Thoracic aorta (tissue), 2 donors: ENCODE measurements at regions not wholly inside any gene's neighbourhood (a gene's known extent, or its start where the extent isn't known, plus 50 kb on each side); places are given as distances from the start of the nearest gene placed in this dataset.

Experiments used
- ATAC-seq: fragments of 150-250 bp; one replicate; pipeline ENCODE4 v1.8.0; 2017; ENCODE audit warnings: low read depth; ENCODE audit not compliant: insufficient number of reproducible peaks, low FRiP score
- DNase-seq: peaks from one replicate; pipeline ENCODE4 v3.0.0-alpha.2; 2020; ENCODE audit warnings: low spot score
- H3K27ac ChIP-seq, 2 donors: fragments of 200-600 bp; sonication (generic); 1 replicate in 1 of 2; 2 replicates in 1 of 2; pipeline ENCODE4 v1.5.1; 2016; ENCODE audit warnings: mild to moderate bottlenecking in 2 of 2, moderate library complexity in 2 of 2
- H3K27me3 ChIP-seq: fragments of 200-600 bp; sonication (generic); replicated peaks from 2 replicates; pipeline ENCODE4 v1.6.0; 2016; ENCODE audit warnings: mild to moderate bottlenecking; ENCODE audit not compliant: insufficient read depth
- H3K36me3 ChIP-seq: fragments of 200-600 bp; sonication (generic); one replicate; pipeline ENCODE4 v1.5.1; 2016
- H3K4me1 ChIP-seq, 2 donors: fragments of 200-600 bp; sonication (generic); 1 replicate in 1 of 2; 2 replicates in 1 of 2; pipeline versions ENCODE4 v1.5.1 to v1.6.0; 2016; ENCODE audit warnings: low read depth in 2 of 2, mild to moderate bottlenecking in 1 of 2; ENCODE audit not compliant: control insufficient read depth in 1 of 2
- H3K4me3 ChIP-seq: fragments of 200-600 bp; sonication (generic); 2 replicates; pipeline ENCODE4 v1.5.1; 2016; ENCODE audit warnings: mild to moderate bottlenecking
- H3K9me3 ChIP-seq: fragments of 200-600 bp; sonication (generic); 2 replicates; pipeline ENCODE4 v1.5.1; 2016
- CTCF ChIP-seq: fragments of 200-600 bp; sonication (generic); IDR thresholded peaks from one replicate; pipeline ENCODE4 v1.5.1; 2019; ENCODE audit warnings: antibody characterized with exemption

GRCh38 chr20:22450537-22450936 lies 133.8 kb downstream of the FOXA2 start:
- ATAC-seq (no peak), DNase-seq (no peak)
- no peak for TF ChIP-seq CTCF
- Histone ChIP-seq H3K9me3 (no peaks in the 10 kb centered on the region), H3K27me3 (no peaks in the 10 kb centered on the region), H3K27ac (no peak overlapping the region), H3K4me3 (no peak overlapping the region), H3K36me3 (no peaks in the 10 kb centered on the region), H3K4me1 (no peaks in the 10 kb centered on the region)

- ATAC-seq, result no peak
- Histone ChIP-seq H3K27ac (no peak overlapping the region), H3K27me3 (no peaks in the 10 kb centered on the region), H3K4me1 (no peaks in the 10 kb centered on the region), H3K4me3 (no peak overlapping the region), H3K36me3 (no peaks in the 10 kb centered on the region), H3K9me3 (no peaks in the 10 kb centered on the region)
- DNase-seq, result no peak
- TF ChIP-seq CTCF, result no peak
Observed at GRCh38 chr20:22449188-22449973, 135.0 kb downstream of the FOXA2 start.

- no peak overlapping the region for H3K27ac ChIP-seq
- no peak for TF ChIP-seq CTCF
- H3K4me3 ChIP-seq, result no peak overlapping the region
- DNase-seq (no peak), ATAC-seq (no peak)
- no peaks in the 10 kb centered on the region for H3K27me3 ChIP-seq
- H3K4me1 ChIP-seq, result no peaks in the 10 kb centered on the region
- H3K36me3 ChIP-seq, result no peaks in the 10 kb centered on the region
- no peaks in the 10 kb centered on the region for H3K9me3 ChIP-seq
Observed at GRCh38 chr20:22447447-22447778, 137.0 kb downstream of the FOXA2 start.

GRCh38 chr20:22446613-22447446 lies 137.5 kb downstream of the FOXA2 start:
- ATAC-seq (no peak), DNase-seq (no peak)
- Histone ChIP-seq H3K27me3 (no peaks in the 10 kb centered on the region), H3K9me3 (no peaks in the 10 kb centered on the region), H3K36me3 (no peaks in the 10 kb centered on the region), H3K4me3 (no peak overlapping the region), H3K4me1 (no peaks in the 10 kb centered on the region), H3K27ac (no peak overlapping the region)
- no peak for TF ChIP-seq CTCF

- no peak overlapping the region for H3K4me3 ChIP-seq
- no peak for TF ChIP-seq CTCF
- no peaks in the 10 kb centered on the region for H3K36me3 ChIP-seq
- H3K9me3 ChIP-seq, result no peaks in the 10 kb centered on the region
- ATAC-seq, result no peak
- no peaks in the 10 kb centered on the region for H3K27me3 ChIP-seq
- no peak for DNase-seq
- H3K4me1 ChIP-seq, result no peaks in the 10 kb centered on the region
- no peak overlapping the region for H3K27ac ChIP-seq
Observed at GRCh38 chr20:22442318-22442717, 142.1 kb downstream of the FOXA2 start.
